Lower leg skin (tissue), 3 donors: ENCODE measurements at regions not wholly inside any gene's neighbourhood (a gene's known extent, or its start where the extent isn't known, plus 50 kb on each side); places are given as distances from the start of the nearest gene placed in this dataset.

ENCODE experiments used
- CTCF ChIP-seq, 3 donors: fragments of 450-650 bp; IDR thresholded peaks; one replicate each; pipeline ENCODE4 v1.5.1; 2016; ENCODE audit warnings: antibody characterized with exemption in 3 of 3, mild to moderate bottlenecking in 3 of 3, moderate library complexity in 2 of 3
- POLR2A ChIP-seq, 2 donors: fragments of 450-650 bp; IDR thresholded peaks; one replicate each; pipeline ENCODE4 v1.6.1; 2016 to 2017; ENCODE audit warnings: antibody characterized with exemption in 2 of 2, mild to moderate bottlenecking in 1 of 2, moderate library complexity in 1 of 2

GRCh38 chr2:862355-862687 lies 88.3 kb upstream of the SNTG2 start:
- TF ChIP-seq POLR2A (IDR thresholded peaks at IDR 0.05) (no peak), CTCF (IDR thresholded peaks at IDR 0.05) (no peak)
